Right atrium auricular region (tissue), 2 donors: ENCODE measurements at regions not wholly inside any gene's neighbourhood (a gene's known extent, or its start where the extent isn't known, plus 50 kb on each side); places are given as distances from the start of the nearest gene placed in this dataset.
"Not testable (repeated sequence)": the region's sequence is repeated elsewhere in the genome, so short reads cannot be mapped to it uniquely, and the experiment has no call there.

ENCODE experiments used
- DNase-seq: peaks from one replicate; pipeline ENCODE4 v3.0.0-alpha.2; 2019; ENCODE audit warnings: low spot score
- H3K27ac ChIP-seq, 2 donors: fragments of 200-600 bp; sonication (generic); 1 replicate in 1 of 2; 2 replicates in 1 of 2; pipeline ENCODE4 v1.5.1; 2016 to 2019
- H3K27me3 ChIP-seq, 2 donors: fragments of 200-600 bp; sonication (generic); one replicate each; pipeline versions ENCODE4 v1.5.1 to v1.6.0; 2017 to 2019
- H3K36me3 ChIP-seq: fragments of 200-600 bp; sonication (generic); one replicate; pipeline ENCODE4 v1.5.1; 2016
- H3K4me1 ChIP-seq, 2 donors: fragments of 200-600 bp; sonication (generic); one replicate each; pipeline versions ENCODE4 v1.5.1 to v1.6.0; 2017 to 2019
- H3K4me3 ChIP-seq, 2 donors: fragments of 200-600 bp; sonication (generic); 1 replicate in 1 of 2; 2 replicates in 1 of 2; pipeline ENCODE4 v1.5.1; 2017 to 2019; ENCODE audit warnings: mild to moderate bottlenecking in 1 of 2, moderate library complexity in 1 of 2
- H3K9me3 ChIP-seq, 2 donors: fragments of 200-600 bp; sonication (generic); one replicate each; pipeline ENCODE4 v1.5.1; 2019
- CTCF ChIP-seq, 2 donors: fragments of 200-600 bp; sonication (generic); IDR thresholded peaks; one replicate each; pipeline ENCODE4 v1.5.1; 2019; ENCODE audit warnings: antibody characterized with exemption in 2 of 2

DNA sequence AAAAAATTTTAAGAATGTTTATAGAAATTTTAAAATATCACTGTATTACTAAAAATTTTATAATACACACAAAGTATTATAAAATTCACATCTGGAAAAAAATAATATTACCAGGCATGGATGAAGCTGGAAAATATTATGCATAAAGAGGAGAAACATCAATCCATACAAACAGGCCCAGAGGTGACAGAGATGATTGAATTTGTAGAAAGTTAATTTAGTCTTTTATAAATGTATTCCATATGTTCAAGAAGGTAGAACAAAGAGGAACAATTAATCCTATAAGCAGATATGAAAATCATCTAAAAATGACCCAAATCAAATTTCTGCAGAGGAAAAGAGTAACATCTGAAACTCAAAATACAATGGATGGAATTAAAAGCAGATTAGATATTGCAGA is 605.2 kb upstream of the CELF4 start:
- Histone ChIP-seq H3K27me3 (no peaks in the 10 kb centered on the region), H3K4me3 (no peak overlapping the region), H3K36me3 (no peaks in the 10 kb centered on the region), H3K9me3 (no peaks in the 10 kb centered on the region), H3K4me1 (no peaks in the 10 kb centered on the region), H3K27ac (no peak overlapping the region)
- TF ChIP-seq CTCF (IDR thresholded peaks at IDR 0.05) = no peak
- no peak for DNase-seq

- no peaks in the 10 kb centered on the region for H3K36me3 ChIP-seq
- no peak overlapping the region for H3K4me3 ChIP-seq
- H3K9me3 ChIP-seq = no peaks in the 10 kb centered on the region
- no peak for TF ChIP-seq CTCF (IDR thresholded peaks at IDR 0.05)
- H3K27me3 ChIP-seq = no peaks in the 10 kb centered on the region
- no peak for DNase-seq
- H3K27ac ChIP-seq = no peak overlapping the region
- H3K4me1 ChIP-seq = no peaks in the 10 kb centered on the region
These were observed 602.0 kb upstream of the CELF4 start for GRCh38 chr18:38167623-38168022.

DNA sequence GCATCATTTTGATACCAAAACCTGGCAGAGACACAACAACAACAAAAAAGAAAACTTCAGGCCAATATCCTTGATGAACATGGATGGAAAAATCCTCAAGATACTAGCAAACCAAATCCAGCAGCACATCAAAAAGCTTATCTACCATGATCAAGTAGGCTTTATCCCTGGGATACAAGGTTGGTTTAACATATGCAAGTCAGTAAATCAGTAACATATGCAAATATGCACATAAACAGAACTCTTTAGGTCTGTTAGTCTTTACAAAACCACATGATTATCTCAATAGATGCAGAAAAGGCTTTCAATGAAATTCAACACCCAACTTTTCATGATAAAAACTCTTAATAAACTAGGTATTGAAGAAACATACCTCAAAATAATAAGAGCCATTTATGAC is 587.5 kb upstream of the CELF4 start:
- H3K4me3 ChIP-seq, DNase-seq, H3K4me1 ChIP-seq, H3K27me3 ChIP-seq, H3K9me3 ChIP-seq, H3K27ac ChIP-seq, H3K36me3 ChIP-seq: not testable (repeated sequence)

- no peak for DNase-seq
- no peaks in the 10 kb centered on the region for H3K27me3 ChIP-seq
- no peak overlapping the region for H3K27ac ChIP-seq
- H3K4me1 ChIP-seq = no peaks in the 10 kb centered on the region
- TF ChIP-seq CTCF (IDR thresholded peaks at IDR 0.05) = no peak
- H3K4me3 ChIP-seq = no peak overlapping the region
- H3K36me3 ChIP-seq = no peaks in the 10 kb centered on the region
- no peaks in the 10 kb centered on the region for H3K9me3 ChIP-seq
These were observed 551.1 kb upstream of the CELF4 start for GRCh38 chr18:38116716-38117115.

DNA sequence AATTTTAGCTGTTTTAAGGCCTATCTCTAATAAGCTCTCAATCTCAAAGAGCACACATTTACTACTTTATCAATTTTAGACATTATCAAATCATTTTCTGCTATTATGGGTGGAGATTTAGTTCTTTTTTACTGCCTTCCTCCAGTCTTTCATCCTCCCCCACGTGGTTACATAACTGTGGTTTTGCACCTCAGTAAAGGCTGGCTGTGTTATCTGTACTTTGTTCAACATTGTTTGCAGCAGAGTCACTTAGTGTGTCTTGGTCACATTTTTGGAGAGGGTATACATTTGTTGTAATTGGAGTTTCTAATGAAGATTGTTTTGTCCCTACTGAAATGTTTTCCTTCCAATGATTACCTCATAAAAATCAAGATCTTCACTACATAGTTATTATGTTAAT is 549.6 kb upstream of the CELF4 start:
- H3K9me3 ChIP-seq = no peaks in the 10 kb centered on the region
- H3K27ac ChIP-seq = no peak overlapping the region
- DNase-seq = no peak
- H3K4me3 ChIP-seq = no peak overlapping the region
- TF ChIP-seq CTCF (IDR thresholded peaks at IDR 0.05) = no peak
- no peaks in the 10 kb centered on the region for H3K36me3 ChIP-seq
- no peaks in the 10 kb centered on the region for H3K4me1 ChIP-seq
- H3K27me3 ChIP-seq = no peaks in the 10 kb centered on the region

GRCh38 chr18:38087538-38087937 is 521.9 kb upstream of the CELF4 start:
- Histone ChIP-seq H3K9me3 (no peaks in the 10 kb centered on the region), H3K4me1 (no peaks in the 10 kb centered on the region), H3K27me3 (no peaks in the 10 kb centered on the region), H3K27ac (no peak overlapping the region), H3K4me3 (no peak overlapping the region), H3K36me3 (no peaks in the 10 kb centered on the region)
- DNase-seq = no peak
- TF ChIP-seq CTCF (IDR thresholded peaks at IDR 0.05) = no peak
